Gastrocnemius medialis (tissue), 4 donors: ENCODE measurements at regions not wholly inside any gene's neighbourhood (a gene's known extent, or its start where the extent isn't known, plus 50 kb on each side); places are given as distances from the start of the nearest gene placed in this dataset.

Experiments used
- CTCF ChIP-seq, 5 experiments: fragments of 450-650 bp in 3 of 5; fragments of 200-600 bp in 2 of 5; sonication (generic) in 2 of 5; IDR thresholded peaks in 4 of 5; conservative IDR thresholded peaks in 1 of 5; 1 replicate in 4 of 5; 2 replicates in 1 of 5; pipeline ENCODE4 v1.5.1; 2016 to 2019; ENCODE audit warnings: antibody characterized with exemption in 5 of 5, mild to moderate bottlenecking in 3 of 5, moderate library complexity in 3 of 5
- POLR2A ChIP-seq, 2 donors: fragments of 450-650 bp; IDR thresholded peaks; one replicate each; pipeline ENCODE4 v1.6.1; 2017; ENCODE audit warnings: antibody characterized with exemption in 2 of 2, mild to moderate bottlenecking in 2 of 2, moderate library complexity in 2 of 2

GRCh38 chr5:120748474-120748873, 284.4 kb downstream of the PRR16 start:
- TF ChIP-seq CTCF (IDR thresholded peaks at IDR 0.05 in 4 of 5, conservative IDR thresholded peaks at IDR 0.05 in 1 of 5) (no peak), POLR2A (IDR thresholded peaks at IDR 0.05) (no peak)
